Motor neuron (in vitro differentiated cells): ENCODE measurements at regions not wholly inside any gene's neighbourhood (a gene's known extent, or its start where the extent isn't known, plus 50 kb on each side); places are given as distances from the start of the nearest gene placed in this dataset.
A peak's percentile ranks its signal among the peaks of the same experiment; 100 is the strongest.

ENCODE experiments used
- ATAC-seq, 8 experiments: fragments of 200-7000 bp; cut with Tn5 transposase; replicated peaks in 6 of 8; 2 replicates each; pipeline ENCODE4 v1.8.0; 2021; ENCODE audit warnings: mild to moderate bottlenecking in 8 of 8, moderate library complexity in 8 of 8
- H3K27ac ChIP-seq, 2 donors: fragments of 250-450 bp; sonication (Bioruptor Pico); 2 replicates each; pipeline ENCODE4 v1.9.0; 2021; ENCODE audit warnings: antibody characterized with exemption in 2 of 2, mild to moderate bottlenecking in 2 of 2, moderate library complexity in 1 of 2
- H3K4me1 ChIP-seq, 2 donors: fragments of 250-450 bp; sonication (Bioruptor Pico); replicated peaks in 1 of 2; 2 replicates each; pipeline ENCODE4 v1.6.1; 2021; ENCODE audit warnings: antibody characterized with exemption in 2 of 2, mild to moderate bottlenecking in 2 of 2, moderate library complexity in 1 of 2
- H3K4me3 ChIP-seq, 5 donors: fragments of 250-450 bp; sonication (Bioruptor Pico); 2 replicates each; pipeline ENCODE4 v1.9.0; 2021; ENCODE audit warnings: antibody characterized with exemption in 5 of 5, mild to moderate bottlenecking in 5 of 5, moderate library complexity in 4 of 5
- WGBS, 10 experiments: fragments of 450-650 bp; shearing (Covaris generic); methylation state at CpG; one replicate each; pipeline ENCODE4 v1.0.0; 2022; 5-methylcytosine and 5-hydroxymethylcytosine counted together
- in situ Hi-C, 9 experiments: fragments of 400-800 bp; cut with MboI; loops; one replicate each; pipeline ENCODE4 v1.15.0; 2021; ENCODE audit warnings: low sequenced_read_pairs in 9 of 9, low pct_unique_long_range_greater_than_20kb in 2 of 9; ENCODE audit not compliant: unreplicated experiment in 9 of 9

- ATAC-seq: no peak
- no peak overlapping the region for H3K4me3 ChIP-seq
- WGBS, 10 experiments: 0 to 100% (median 79%) methylated on average over 1 to 2 of the region's 2 CpGs; no CpG with 5 or more reads in 2 of the 10 experiments
- H3K27ac ChIP-seq: no peak overlapping the region
- no peaks in the 10 kb centered on the region for H3K4me1 ChIP-seq
- in situ Hi-C loops: no loop called here
These were observed 366.0 kb downstream of the CMPK2 start for GRCh38 chr2:6499691-6500090.

GRCh38 chr2:6506361-6506794, 359.3 kb downstream of the CMPK2 start:
- WGBS, 10 experiments: 0 to 58% (median 20%) methylated on average over 1 to 6 of the region's 6 CpGs; no CpG with 5 or more reads in 4 of the 10 experiments
- in situ Hi-C loops: no loop called here
- H3K27ac ChIP-seq: peak overlapping the region; percentile 47 to 50
- peak; percentile 14 to 93 (median 91) for ATAC-seq
- peaks cover 25 to 36% of the 10 kb centered on the region in 2 donors for H3K4me1 ChIP-seq
- no peak overlapping the region for H3K4me3 ChIP-seq

- Histone ChIP-seq H3K27ac (peak overlapping the region; percentile 47 to 50), H3K4me1 (peaks cover 30 to 37% of the 10 kb centered on the region in 2 donors), H3K4me3 (no peak overlapping the region)
- in situ Hi-C loops: no loop called here
- peak in 1 of 8 experiments; percentile 41 for ATAC-seq
- WGBS, 10 experiments: 15 to 74% (median 37%) methylated on average over 2 to 5 of the region's 6 CpGs; no CpG with 5 or more reads in 4 of the 10 experiments
These were observed 358.8 kb downstream of the CMPK2 start for GRCh38 chr2:6506859-6507258.

- 0 to 100% (median 38%) methylated on average over 1 of the region's 1 CpG; no CpG with 5 or more reads in 2 of the 10 experiments for WGBS, 10 experiments
- Histone ChIP-seq H3K4me1 (peaks cover 32 to 35% of the 10 kb centered on the region in 2 donors), H3K4me3 (no peak overlapping the region), H3K27ac (no peak overlapping the region)
- in situ Hi-C loops: no loop called here
- ATAC-seq: no peak
These were observed 355.2 kb downstream of the CMPK2 start for GRCh38 chr2:6510532-6510931.

- 20 to 100% (median 69%) methylated on average over 1 to 2 of the region's 2 CpGs; no CpG with 5 or more reads in 2 of the 10 experiments for WGBS, 10 experiments
- ATAC-seq: peak in 2 of 8 experiments; percentile 28 to 82
- in situ Hi-C loops: no loop called here
These were observed 353.1 kb downstream of the CMPK2 start for GRCh38 chr2:6512589-6512988.

GRCh38 chr2:6516674-6517073, 349.0 kb downstream of the CMPK2 start:
- Histone ChIP-seq H3K4me1 (peaks cover 8 to 15% of the 10 kb centered on the region in 2 donors), H3K27ac (no peak overlapping the region), H3K4me3 (no peak overlapping the region)
- ATAC-seq: no peak
- in situ Hi-C loops: no loop called here
- 11 to 93% (median 64%) methylated on average over 2 to 6 of the region's 6 CpGs for WGBS, 10 experiments

More at GRCh38 chr2:6512589-6512988, 353.1 kb downstream of the CMPK2 start:
- no peak overlapping the region for H3K27ac ChIP-seq
- peaks cover 19 to 20% of the 10 kb centered on the region in 2 donors for H3K4me1 ChIP-seq
- H3K4me3 ChIP-seq: no peak overlapping the region

- Histone ChIP-seq H3K27ac (no peak overlapping the region), H3K4me3 (no peak overlapping the region), H3K4me1 (peaks cover 9 to 11% of the 10 kb centered on the region in 2 donors)
- in situ Hi-C loops: no loop called here
- ATAC-seq: no peak
- 0 to 100% (median 57%) methylated on average over 1 of the region's 1 CpG; no CpG with 5 or more reads in 5 of the 10 experiments for WGBS, 10 experiments
These were observed 347.3 kb downstream of the CMPK2 start for GRCh38 chr2:6518361-6518760.

GRCh38 chr2:6523476-6523875, 342.2 kb downstream of the CMPK2 start:
- H3K27ac ChIP-seq: no peak overlapping the region
- no peak overlapping the region for H3K4me3 ChIP-seq
- in situ Hi-C loops: no loop called here
- peaks cover 36 to 38% of the 10 kb centered on the region in 2 donors for H3K4me1 ChIP-seq
- WGBS, 10 experiments: 34 to 89% (median 66%) methylated on average over 1 to 9 of the region's 9 CpGs; no CpG with 5 or more reads in 2 of the 10 experiments
- peak in 3 of 8 experiments; percentile 41 to 47 (median 45) for ATAC-seq

GRCh38 chr2:6524691-6525474, 340.8 kb downstream of the CMPK2 start:
- ATAC-seq: peak in 5 of 8 experiments; percentile 74 to 87 (median 78)
- WGBS, 10 experiments: 3 to 62% (median 30%) methylated on average over 3 to 12 of the region's 13 CpGs
- in situ Hi-C loops: loop anchor here in 1 of 9 experiments (25.0 kb wide), 1 partner anchor 813 kb away; no protein-coding TSS in a partner anchor
- peak overlapping the region; percentile 17 to 54 for H3K27ac ChIP-seq
- no peak overlapping the region for H3K4me3 ChIP-seq
- H3K4me1 ChIP-seq: peaks cover 33 to 38% of the 10 kb centered on the region in 2 donors

- ATAC-seq: peak in 5 of 8 experiments; percentile 50 to 72 (median 66)
- peaks cover 31 to 38% of the 10 kb centered on the region in 2 donors for H3K4me1 ChIP-seq
- peak overlapping the region; percentile 17 to 54 for H3K27ac ChIP-seq
- WGBS, 10 experiments: 12 to 92% (median 46%) methylated on average over 1 to 5 of the region's 6 CpGs; no CpG with 5 or more reads in 2 of the 10 experiments
- in situ Hi-C loops: loop anchor here in 1 of 9 experiments (25.0 kb wide), 1 partner anchor 813 kb away; no protein-coding TSS in a partner anchor
- no peak overlapping the region for H3K4me3 ChIP-seq
These were observed 340.2 kb downstream of the CMPK2 start for GRCh38 chr2:6525475-6525964.

- no peak overlapping the region for H3K4me3 ChIP-seq
- no peak overlapping the region for H3K27ac ChIP-seq
- peaks cover 31 to 38% of the 10 kb centered on the region in 2 donors for H3K4me1 ChIP-seq
- ATAC-seq: peak in 1 of 8 experiments; percentile 43
- in situ Hi-C loops: loop anchor here in 1 of 9 experiments (25.0 kb wide), 1 partner anchor 814 kb away; no protein-coding TSS in a partner anchor
- WGBS, 10 experiments: 25 to 100% (median 84%) methylated on average over 1 to 6 of the region's 6 CpGs
These were observed 339.4 kb downstream of the CMPK2 start for GRCh38 chr2:6526093-6526824.

GRCh38 chr2:6531304-6531703, 334.4 kb downstream of the CMPK2 start:
- peaks cover 3 to 39% of the 10 kb centered on the region in 2 donors for H3K4me1 ChIP-seq
- in situ Hi-C loops: loop anchor here in 1 of 9 experiments (25.0 kb wide), 1 partner anchor 819 kb away; no protein-coding TSS in a partner anchor
- no peak overlapping the region for H3K27ac ChIP-seq
- WGBS, 10 experiments: 0 to 100% (median 92%) methylated on average over 1 to 2 of the region's 2 CpGs
- ATAC-seq: no peak
- H3K4me3 ChIP-seq: no peak overlapping the region
